Nephron (organoid): ENCODE measurements at regions not wholly inside any gene's neighbourhood (a gene's known extent, or its start where the extent isn't known, plus 50 kb on each side); places are given as distances from the start of the nearest gene placed in this dataset.

ENCODE experiments used
- H3K27ac Mint-ChIP-seq, 3 experiments: 2 replicates each; pipeline ENCODE4 v1.8.0; 2020; ENCODE audit warnings: mixed read lengths in 3 of 3, mild to moderate bottlenecking in 2 of 3, moderate library complexity in 1 of 3
- H3K27me3 Mint-ChIP-seq: 2 replicates; pipeline ENCODE4 v1.8.0; 2021; ENCODE audit warnings: low read depth, mild to moderate bottlenecking, moderate library complexity, mixed read lengths
- H3K36me3 Mint-ChIP-seq: 2 replicates; pipeline ENCODE4 v1.8.0; 2020; ENCODE audit warnings: low read depth, mixed read lengths
- H3K4me1 Mint-ChIP-seq: 2 replicates; pipeline ENCODE4 v1.8.0; 2020; ENCODE audit warnings: mixed read lengths
- H3K4me3 Mint-ChIP-seq, 3 experiments: 2 replicates each; pipeline ENCODE4 v1.8.0; 2020; ENCODE audit warnings: mild to moderate bottlenecking in 3 of 3, mixed read lengths in 3 of 3, moderate library complexity in 2 of 3
- H3K9me3 Mint-ChIP-seq: 2 replicates; pipeline ENCODE4 v1.8.0; 2020; ENCODE audit warnings: mixed read lengths
- TF ChIP-seq, protein P1 (sequence below), 3 experiments: fragments of 200-600 bp; sonication (generic); IDR thresholded peaks; one replicate each; pipeline ENCODE4 v1.5.0; 2021; ENCODE audit warnings: antibody characterized with exemption in 3 of 3; ENCODE audit not compliant: unreplicated experiment in 3 of 3

DNA sequence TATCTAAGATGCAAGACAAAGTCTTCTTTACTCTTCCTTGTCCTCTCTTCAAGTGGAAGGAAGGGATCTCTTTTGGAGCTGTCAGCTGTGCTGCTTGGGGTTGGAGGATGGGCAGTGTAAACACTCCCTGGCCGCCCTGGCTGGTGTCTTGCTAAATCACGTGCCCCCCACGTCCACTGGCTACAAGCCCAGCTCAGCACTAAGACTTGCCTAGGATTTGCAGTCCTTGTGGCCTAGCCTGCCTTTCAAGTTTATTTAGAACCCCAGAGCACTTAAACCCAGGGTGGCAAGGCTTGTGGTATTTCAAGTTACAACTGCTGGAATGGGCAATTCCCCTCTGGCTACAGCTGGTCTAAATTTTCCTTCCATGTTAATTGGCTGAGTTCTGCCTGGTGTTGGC is 272.4 kb upstream of the MYO3A start:
- Mint-ChIP-seq H3K9me3 (peaks cover 8% of the 10 kb centered on the region), H3K4me3 (no peak overlapping the region), H3K27ac (no peak overlapping the region), H3K4me1 (peaks cover 8% of the 10 kb centered on the region), H3K36me3 (no peaks in the 10 kb centered on the region), H3K27me3 (no peaks in the 10 kb centered on the region)
- TF ChIP-seq, protein P1, sequence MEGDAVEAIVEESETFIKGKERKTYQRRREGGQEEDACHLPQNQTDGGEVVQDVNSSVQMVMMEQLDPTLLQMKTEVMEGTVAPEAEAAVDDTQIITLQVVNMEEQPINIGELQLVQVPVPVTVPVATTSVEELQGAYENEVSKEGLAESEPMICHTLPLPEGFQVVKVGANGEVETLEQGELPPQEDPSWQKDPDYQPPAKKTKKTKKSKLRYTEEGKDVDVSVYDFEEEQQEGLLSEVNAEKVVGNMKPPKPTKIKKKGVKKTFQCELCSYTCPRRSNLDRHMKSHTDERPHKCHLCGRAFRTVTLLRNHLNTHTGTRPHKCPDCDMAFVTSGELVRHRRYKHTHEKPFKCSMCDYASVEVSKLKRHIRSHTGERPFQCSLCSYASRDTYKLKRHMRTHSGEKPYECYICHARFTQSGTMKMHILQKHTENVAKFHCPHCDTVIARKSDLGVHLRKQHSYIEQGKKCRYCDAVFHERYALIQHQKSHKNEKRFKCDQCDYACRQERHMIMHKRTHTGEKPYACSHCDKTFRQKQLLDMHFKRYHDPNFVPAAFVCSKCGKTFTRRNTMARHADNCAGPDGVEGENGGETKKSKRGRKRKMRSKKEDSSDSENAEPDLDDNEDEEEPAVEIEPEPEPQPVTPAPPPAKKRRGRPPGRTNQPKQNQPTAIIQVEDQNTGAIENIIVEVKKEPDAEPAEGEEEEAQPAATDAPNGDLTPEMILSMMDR (IDR thresholded peaks at IDR 0.05; ENCODE audit: unreplicated experiment in 3 of 3): no peak

DNA sequence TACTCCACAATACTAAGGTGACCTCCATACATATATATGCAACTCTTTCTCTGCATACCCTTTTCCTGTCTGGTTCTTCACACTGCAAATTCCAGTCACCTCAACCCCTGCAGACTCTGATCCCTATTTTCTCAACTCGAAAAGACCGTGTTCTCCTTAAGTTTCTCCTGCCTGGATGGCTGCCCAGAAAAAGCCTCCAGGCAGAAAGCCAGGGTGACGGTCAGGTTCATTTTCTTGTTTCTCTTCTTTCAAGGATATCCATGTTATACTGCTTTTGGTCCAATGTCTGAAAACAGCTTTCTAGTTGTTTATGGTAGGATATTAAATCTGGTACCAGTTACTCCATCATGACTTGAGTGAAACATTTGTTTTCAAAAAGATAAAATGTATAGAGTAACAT is 267.8 kb upstream of the MYO3A start:
- TF ChIP-seq, protein P1 (IDR thresholded peaks at IDR 0.05; ENCODE audit: unreplicated experiment in 3 of 3): no peak
- Mint-ChIP-seq H3K36me3 (no peaks in the 10 kb centered on the region), H3K4me1 (peaks cover 8% of the 10 kb centered on the region), H3K4me3 (no peak overlapping the region), H3K9me3 (peaks cover 4% of the 10 kb centered on the region), H3K27ac (peak overlapping the region; percentile 35 to 82 (median 56)), H3K27me3 (no peaks in the 10 kb centered on the region)

DNA sequence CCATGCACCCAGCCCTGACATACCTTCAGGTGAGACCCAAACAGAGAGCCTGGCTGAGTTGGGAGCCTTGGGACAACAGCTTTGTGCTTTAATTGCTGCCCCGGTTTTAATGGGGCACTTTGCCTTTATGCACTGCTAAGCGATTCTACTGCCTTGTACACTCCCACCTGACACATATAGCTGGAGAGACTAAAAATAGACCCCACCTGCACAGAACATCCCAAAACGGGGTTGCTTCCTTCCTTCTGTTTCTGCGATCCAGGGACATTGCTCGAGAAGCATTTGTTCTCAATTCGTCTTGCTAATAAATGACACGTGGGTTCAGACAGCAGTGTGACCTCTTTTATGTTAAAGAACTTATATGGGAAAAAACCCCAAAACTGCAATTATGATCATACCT is 258.8 kb upstream of the MYO3A start:
- H3K4me1 Mint-ChIP-seq: no peaks in the 10 kb centered on the region
- H3K27ac Mint-ChIP-seq: no peak overlapping the region
- peaks cover 6% of the 10 kb centered on the region for H3K9me3 Mint-ChIP-seq
- no peaks in the 10 kb centered on the region for H3K36me3 Mint-ChIP-seq
- no peaks in the 10 kb centered on the region for H3K27me3 Mint-ChIP-seq
- TF ChIP-seq, protein P1 (IDR thresholded peaks at IDR 0.05; ENCODE audit: unreplicated experiment in 3 of 3): no peak
- H3K4me3 Mint-ChIP-seq: no peak overlapping the region

DNA sequence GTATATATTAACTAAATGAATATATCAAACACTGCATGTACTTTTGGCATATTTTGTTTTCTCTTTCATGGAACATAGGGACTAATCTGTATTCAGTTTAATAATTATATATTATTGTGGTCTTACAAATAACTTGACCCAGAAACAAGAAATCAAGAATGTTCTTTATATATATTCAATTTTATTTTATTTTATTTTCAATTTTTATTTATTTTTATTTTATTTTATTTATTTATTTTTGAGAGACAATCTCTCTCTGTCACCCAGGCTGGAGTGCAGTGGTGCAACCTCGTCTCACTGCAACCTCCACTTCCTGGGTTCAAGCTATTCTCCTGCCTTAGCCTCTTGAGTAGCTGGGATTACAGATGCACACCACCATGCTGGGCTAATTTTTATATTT is 258.4 kb upstream of the MYO3A start:
- no peak overlapping the region for H3K4me3 Mint-ChIP-seq
- no peaks in the 10 kb centered on the region for H3K36me3 Mint-ChIP-seq
- H3K27me3 Mint-ChIP-seq: no peaks in the 10 kb centered on the region
- H3K9me3 Mint-ChIP-seq: peaks cover 6% of the 10 kb centered on the region
- TF ChIP-seq, protein P1 (IDR thresholded peaks at IDR 0.05; ENCODE audit: unreplicated experiment in 3 of 3): no peak
- H3K27ac Mint-ChIP-seq: no peak overlapping the region
- no peaks in the 10 kb centered on the region for H3K4me1 Mint-ChIP-seq

DNA sequence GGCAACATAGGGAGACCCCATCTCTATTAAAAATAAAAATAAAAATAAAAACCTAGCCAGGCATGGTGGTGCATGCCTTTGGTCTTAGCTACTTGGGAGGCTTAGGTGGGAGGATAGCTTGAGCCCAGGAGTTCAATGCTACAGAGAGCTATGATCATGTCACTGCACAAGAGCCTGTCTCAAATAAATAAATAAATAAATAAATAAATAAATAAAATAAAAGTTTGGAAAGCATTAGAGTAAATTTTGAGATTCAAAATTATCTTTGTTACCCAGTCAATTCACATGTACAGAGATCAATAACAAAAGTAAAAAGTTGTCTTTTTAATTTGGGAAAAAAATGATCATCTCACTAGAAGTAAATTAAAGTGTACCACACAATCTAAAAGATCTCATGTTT is 255.8 kb upstream of the MYO3A start:
- H3K9me3 Mint-ChIP-seq: peaks cover 6% of the 10 kb centered on the region
- H3K36me3 Mint-ChIP-seq: no peaks in the 10 kb centered on the region
- H3K4me1 Mint-ChIP-seq: peaks cover 16% of the 10 kb centered on the region
- TF ChIP-seq, protein P1 (IDR thresholded peaks at IDR 0.05; ENCODE audit: unreplicated experiment in 3 of 3): no peak
- H3K27ac Mint-ChIP-seq: no peak overlapping the region
- no peak overlapping the region for H3K4me3 Mint-ChIP-seq
- no peaks in the 10 kb centered on the region for H3K27me3 Mint-ChIP-seq

DNA sequence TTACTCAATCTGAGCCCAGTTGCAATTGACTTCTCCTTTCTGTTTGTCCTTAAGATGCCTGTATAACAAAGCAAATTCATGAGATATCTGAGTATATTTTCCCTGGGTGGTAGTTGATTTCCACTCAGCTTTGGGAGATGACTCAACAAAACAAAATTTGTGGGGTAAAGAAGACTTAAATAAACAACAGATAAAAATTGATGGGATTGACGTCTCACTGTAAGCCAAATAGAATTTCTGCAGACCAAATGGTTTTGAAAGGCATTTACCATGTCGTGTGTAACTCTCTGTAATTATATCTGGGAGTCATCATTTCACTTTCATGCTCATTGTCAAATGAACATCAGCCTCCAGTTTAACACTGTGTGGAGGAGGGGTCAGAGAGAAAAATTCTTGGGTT is 255.4 kb upstream of the MYO3A start:
- TF ChIP-seq, protein P1 (IDR thresholded peaks at IDR 0.05; ENCODE audit: unreplicated experiment in 3 of 3): no peak
- Mint-ChIP-seq H3K4me3 (no peak overlapping the region), H3K4me1 (peaks cover 16% of the 10 kb centered on the region), H3K27me3 (no peaks in the 10 kb centered on the region), H3K27ac (no peak overlapping the region), H3K36me3 (no peaks in the 10 kb centered on the region), H3K9me3 (peaks cover 6% of the 10 kb centered on the region)
